ENCODE measurements at regions not wholly inside any gene's neighbourhood (a gene's known extent, or its start where the extent isn't known, plus 50 kb on each side); places are given as distances from the start of the nearest gene placed in this dataset.

DNA sequence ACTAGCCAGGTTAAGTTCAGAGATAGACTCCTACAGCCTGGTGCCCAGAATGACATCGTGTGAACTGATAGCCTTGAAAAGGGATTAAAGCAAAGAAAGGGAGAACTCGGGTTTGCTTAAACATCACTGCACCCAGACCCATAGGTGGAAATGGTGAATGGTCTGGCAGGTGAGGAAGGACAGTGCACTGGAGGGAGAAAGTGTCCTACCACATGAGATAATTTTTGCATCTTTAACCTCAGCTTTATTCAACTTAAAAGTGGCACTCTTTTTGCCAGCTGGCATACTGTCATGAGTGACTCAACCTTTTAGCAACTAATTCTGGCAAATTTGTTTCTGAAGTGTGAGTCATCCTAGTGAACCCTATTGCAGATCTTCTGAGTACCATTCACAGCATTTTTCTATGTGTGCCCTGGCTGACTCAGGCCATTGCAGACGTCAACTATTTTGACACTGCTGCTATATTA, 53.0 kb upstream of the DAPP1 start:
- no peak overlapping the region for H3K4me3 ChIP-seq (ENCODE audit: low read length)
- H3K27ac ChIP-seq (ENCODE audit: low read length), result no peak overlapping the region
- WGBS (ENCODE audit: insufficient coverage, low lambda C conversion rate), result no CpG with 5 or more reads among the region's 3 CpGs
- H3K9me3 ChIP-seq (ENCODE audit: control insufficient read depth, low read depth, low read length), result no peaks in the 10 kb centered on the region
- no peaks in the 10 kb centered on the region for H3K36me3 ChIP-seq (ENCODE audit: control insufficient read depth, insufficient read depth, low read length)
- no peaks in the 10 kb centered on the region for H3K4me1 ChIP-seq (ENCODE audit: control insufficient read depth, insufficient read depth, low read length)
- no peak for DNase-seq
- no peaks in the 10 kb centered on the region for H3K27me3 ChIP-seq (ENCODE audit: control insufficient read depth, insufficient read depth, low read length)

DNA sequence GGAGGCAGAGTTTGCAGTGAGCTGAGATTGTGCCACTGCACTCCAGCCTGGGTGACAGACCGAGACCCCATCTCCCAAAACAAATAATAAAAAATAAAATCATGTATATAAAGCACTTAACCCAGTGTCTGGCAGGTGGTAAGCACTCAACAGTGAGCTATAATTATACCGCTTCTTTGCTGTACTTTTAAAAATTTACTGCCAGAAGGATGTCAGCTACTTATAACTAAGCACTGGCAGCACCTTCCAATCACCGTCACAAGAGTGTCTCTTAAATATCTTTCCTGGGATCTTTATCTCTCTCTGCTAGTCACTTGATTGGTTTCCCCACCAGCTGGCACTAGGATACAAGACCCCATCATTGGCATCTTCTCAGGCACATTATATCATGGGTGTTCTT, 53.9 kb upstream of the DAPP1 start:
- Histone ChIP-seq H3K27ac (ENCODE audit: low read length) (no peak overlapping the region), H3K4me3 (ENCODE audit: low read length) (no peak overlapping the region), H3K36me3 (ENCODE audit: control insufficient read depth, insufficient read depth, low read length) (no peaks in the 10 kb centered on the region), H3K27me3 (ENCODE audit: control insufficient read depth, insufficient read depth, low read length) (no peaks in the 10 kb centered on the region), H3K9me3 (ENCODE audit: control insufficient read depth, low read depth, low read length) (no peaks in the 10 kb centered on the region), H3K4me1 (ENCODE audit: control insufficient read depth, insufficient read depth, low read length) (no peaks in the 10 kb centered on the region)
- DNase-seq, result no peak
- WGBS (ENCODE audit: insufficient coverage, low lambda C conversion rate), result no CpG with 5 or more reads among the region's 3 CpGs

DNA sequence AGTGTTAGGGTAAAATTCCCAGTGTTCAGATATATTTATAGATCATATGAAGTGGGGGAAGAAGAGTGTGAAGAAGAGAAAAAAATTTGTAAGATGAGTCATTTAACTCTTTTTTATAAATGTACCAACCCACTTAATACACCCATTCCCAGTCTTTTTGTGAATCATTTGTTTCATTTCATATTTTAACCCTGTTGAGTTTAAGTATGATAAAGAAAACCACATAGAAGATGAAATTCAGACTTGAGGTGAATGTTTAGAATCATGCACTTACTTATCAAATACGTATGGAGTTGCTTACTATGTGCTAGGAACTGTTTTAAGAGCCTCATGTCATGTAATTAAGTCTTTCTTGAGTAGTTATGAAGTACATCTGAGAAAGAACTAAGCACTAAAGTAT, 56.6 kb upstream of the DAPP1 start:
- DNase-seq, result no peak

DNA sequence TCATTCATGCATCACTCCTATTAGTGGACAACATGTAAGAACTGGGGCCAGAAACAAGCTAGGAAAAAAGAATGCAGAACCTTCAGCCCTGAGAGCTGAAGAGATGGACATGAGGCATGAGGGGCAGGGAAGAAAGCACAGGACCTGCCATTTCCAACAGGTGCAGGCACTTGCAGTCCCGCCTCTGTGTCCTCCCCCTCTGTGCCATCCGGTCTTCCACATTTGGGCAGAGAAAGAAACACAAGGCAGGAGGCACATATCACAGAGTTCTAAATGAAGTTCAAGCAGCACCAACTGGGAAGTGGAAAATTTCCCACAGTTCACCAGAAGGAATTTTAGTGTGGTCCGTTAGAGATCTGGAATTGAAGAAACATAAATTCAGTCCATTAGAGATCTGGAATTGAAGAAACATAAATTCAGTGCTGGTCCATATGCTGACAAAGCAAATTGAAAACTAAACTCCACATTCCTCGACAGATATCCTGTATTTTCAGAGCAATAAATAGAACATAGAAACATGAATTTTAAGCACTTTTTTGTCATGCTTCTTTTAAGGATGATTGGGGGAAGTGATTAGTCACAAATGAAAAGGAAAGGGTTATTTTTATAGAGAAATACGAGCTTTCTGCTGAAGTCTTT, 57.2 kb upstream of the DAPP1 start:
- Histone ChIP-seq H3K4me3 (ENCODE audit: low read length) (no peak overlapping the region), H3K9me3 (ENCODE audit: control insufficient read depth, low read depth, low read length) (no peaks in the 10 kb centered on the region), H3K36me3 (ENCODE audit: control insufficient read depth, insufficient read depth, low read length) (no peaks in the 10 kb centered on the region), H3K27me3 (ENCODE audit: control insufficient read depth, insufficient read depth, low read length) (no peaks in the 10 kb centered on the region), H3K4me1 (ENCODE audit: control insufficient read depth, insufficient read depth, low read length) (no peaks in the 10 kb centered on the region), H3K27ac (ENCODE audit: low read length) (no peak overlapping the region)
- DNase-seq, result no peak
- 70% methylated on average over 3 of the region's 5 CpGs for WGBS (ENCODE audit: insufficient coverage, low lambda C conversion rate)

More for the DNA sequence above, 56.6 kb upstream of the DAPP1 start:
- WGBS (ENCODE audit: insufficient coverage, low lambda C conversion rate), result no CpG with 5 or more reads among the region's 1 CpG
- no peaks in the 10 kb centered on the region for H3K27me3 ChIP-seq (ENCODE audit: control insufficient read depth, insufficient read depth, low read length)
- H3K4me1 ChIP-seq (ENCODE audit: control insufficient read depth, insufficient read depth, low read length), result no peaks in the 10 kb centered on the region
- no peak overlapping the region for H3K4me3 ChIP-seq (ENCODE audit: low read length)
- H3K27ac ChIP-seq (ENCODE audit: low read length), result no peak overlapping the region
- no peaks in the 10 kb centered on the region for H3K9me3 ChIP-seq (ENCODE audit: control insufficient read depth, low read depth, low read length)
- H3K36me3 ChIP-seq (ENCODE audit: control insufficient read depth, insufficient read depth, low read length), result no peaks in the 10 kb centered on the region

DNA sequence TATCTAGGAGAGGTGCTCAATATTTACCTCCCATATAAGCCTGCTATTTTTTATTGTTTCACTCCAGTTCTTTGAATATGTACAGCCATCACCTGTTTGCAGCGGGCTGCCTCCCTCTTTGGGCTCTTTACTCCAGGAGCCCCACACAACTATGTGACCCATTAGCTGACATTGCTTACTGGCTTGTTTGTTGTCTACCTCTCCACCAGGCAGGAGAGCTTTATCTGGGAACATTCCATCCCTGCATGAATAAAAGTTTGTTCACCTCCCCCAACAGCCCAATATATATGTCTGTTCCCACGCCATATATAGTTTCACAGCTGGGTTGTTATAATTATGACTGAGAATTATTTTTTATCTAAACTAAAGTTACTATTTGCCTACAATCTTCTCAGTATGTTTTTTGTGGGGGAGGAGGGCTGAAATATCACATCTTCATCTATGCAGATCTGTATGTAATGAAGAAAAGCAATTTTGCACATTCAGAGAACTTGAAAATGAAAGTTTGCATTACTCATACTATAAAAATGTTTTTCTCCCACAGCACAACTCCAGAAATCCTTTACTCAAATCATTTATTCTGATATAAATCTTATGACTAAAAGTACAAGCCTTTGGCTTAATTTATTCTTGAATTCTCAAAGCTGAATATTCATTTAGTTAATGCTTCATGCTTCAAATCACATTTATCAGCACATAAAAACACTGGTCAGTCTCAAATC, 61.2 kb upstream of the DAPP1 start:
- Histone ChIP-seq H3K27ac (ENCODE audit: low read length) (no peak overlapping the region), H3K4me1 (ENCODE audit: control insufficient read depth, insufficient read depth, low read length) (no peaks in the 10 kb centered on the region), H3K9me3 (ENCODE audit: control insufficient read depth, low read depth, low read length) (no peaks in the 10 kb centered on the region), H3K36me3 (ENCODE audit: control insufficient read depth, insufficient read depth, low read length) (no peaks in the 10 kb centered on the region), H3K27me3 (ENCODE audit: control insufficient read depth, insufficient read depth, low read length) (no peaks in the 10 kb centered on the region), H3K4me3 (ENCODE audit: low read length) (no peak overlapping the region)
- DNase-seq, result no peak
- no CpG with 5 or more reads among the region's 2 CpGs for WGBS (ENCODE audit: insufficient coverage, low lambda C conversion rate)

DNA sequence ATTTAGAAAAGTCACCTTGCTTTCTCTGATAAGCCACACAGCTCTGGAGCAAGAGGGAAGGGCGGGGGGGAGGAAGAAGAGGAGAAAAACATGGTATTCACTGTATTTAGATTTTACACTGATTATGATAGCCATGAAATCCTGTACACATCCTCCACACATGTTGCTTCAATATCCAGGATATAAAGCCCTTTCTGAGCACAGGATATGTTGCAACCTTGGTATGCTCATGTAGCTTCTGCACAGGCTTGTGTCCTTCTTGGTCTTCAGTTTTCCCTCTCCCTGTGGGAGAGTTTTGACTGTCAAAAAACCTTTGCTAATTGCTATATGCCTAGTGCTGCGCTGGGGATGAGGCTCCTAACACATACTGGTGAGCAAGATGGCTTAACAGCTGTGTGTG, 61.9 kb upstream of the DAPP1 start:
- Histone ChIP-seq H3K4me1 (ENCODE audit: control insufficient read depth, insufficient read depth, low read length) (no peaks in the 10 kb centered on the region), H3K27ac (ENCODE audit: low read length) (no peak overlapping the region), H3K36me3 (ENCODE audit: control insufficient read depth, insufficient read depth, low read length) (no peaks in the 10 kb centered on the region), H3K27me3 (ENCODE audit: control insufficient read depth, insufficient read depth, low read length) (no peaks in the 10 kb centered on the region), H3K4me3 (ENCODE audit: low read length) (no peak overlapping the region), H3K9me3 (ENCODE audit: control insufficient read depth, low read depth, low read length) (no peaks in the 10 kb centered on the region)
- no CpG with 5 or more reads among the region's 2 CpGs for WGBS (ENCODE audit: insufficient coverage, low lambda C conversion rate)
- no peak for DNase-seq

DNA sequence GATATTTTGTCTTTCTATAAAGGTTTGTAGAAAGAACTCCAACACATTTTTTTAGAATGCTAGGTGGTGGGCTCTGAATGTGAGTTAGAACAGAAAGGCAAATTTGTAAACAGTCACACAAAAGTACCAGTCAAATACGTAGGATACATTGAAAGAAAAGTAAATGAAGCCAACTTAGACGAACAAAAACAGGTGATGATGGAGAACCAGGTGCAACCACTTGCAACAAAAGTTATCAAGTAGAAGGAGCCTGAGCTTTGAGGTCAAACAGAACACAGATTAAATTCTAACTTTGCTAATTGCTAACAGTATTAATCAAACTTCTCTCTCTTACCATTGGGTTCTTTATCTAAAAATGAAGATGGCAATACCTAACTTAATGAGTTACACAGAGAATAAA, 62.7 kb upstream of the DAPP1 start:
- no peaks in the 10 kb centered on the region for H3K36me3 ChIP-seq (ENCODE audit: control insufficient read depth, insufficient read depth, low read length)
- WGBS (ENCODE audit: insufficient coverage, low lambda C conversion rate), result 100% methylated on average over 1 of the region's 2 CpGs
- H3K27me3 ChIP-seq (ENCODE audit: control insufficient read depth, insufficient read depth, low read length), result no peaks in the 10 kb centered on the region
- no peak overlapping the region for H3K27ac ChIP-seq (ENCODE audit: low read length)
- H3K4me3 ChIP-seq (ENCODE audit: low read length), result no peak overlapping the region
- H3K9me3 ChIP-seq (ENCODE audit: control insufficient read depth, low read depth, low read length), result no peaks in the 10 kb centered on the region
- no peaks in the 10 kb centered on the region for H3K4me1 ChIP-seq (ENCODE audit: control insufficient read depth, insufficient read depth, low read length)
- no peak for DNase-seq

DNA sequence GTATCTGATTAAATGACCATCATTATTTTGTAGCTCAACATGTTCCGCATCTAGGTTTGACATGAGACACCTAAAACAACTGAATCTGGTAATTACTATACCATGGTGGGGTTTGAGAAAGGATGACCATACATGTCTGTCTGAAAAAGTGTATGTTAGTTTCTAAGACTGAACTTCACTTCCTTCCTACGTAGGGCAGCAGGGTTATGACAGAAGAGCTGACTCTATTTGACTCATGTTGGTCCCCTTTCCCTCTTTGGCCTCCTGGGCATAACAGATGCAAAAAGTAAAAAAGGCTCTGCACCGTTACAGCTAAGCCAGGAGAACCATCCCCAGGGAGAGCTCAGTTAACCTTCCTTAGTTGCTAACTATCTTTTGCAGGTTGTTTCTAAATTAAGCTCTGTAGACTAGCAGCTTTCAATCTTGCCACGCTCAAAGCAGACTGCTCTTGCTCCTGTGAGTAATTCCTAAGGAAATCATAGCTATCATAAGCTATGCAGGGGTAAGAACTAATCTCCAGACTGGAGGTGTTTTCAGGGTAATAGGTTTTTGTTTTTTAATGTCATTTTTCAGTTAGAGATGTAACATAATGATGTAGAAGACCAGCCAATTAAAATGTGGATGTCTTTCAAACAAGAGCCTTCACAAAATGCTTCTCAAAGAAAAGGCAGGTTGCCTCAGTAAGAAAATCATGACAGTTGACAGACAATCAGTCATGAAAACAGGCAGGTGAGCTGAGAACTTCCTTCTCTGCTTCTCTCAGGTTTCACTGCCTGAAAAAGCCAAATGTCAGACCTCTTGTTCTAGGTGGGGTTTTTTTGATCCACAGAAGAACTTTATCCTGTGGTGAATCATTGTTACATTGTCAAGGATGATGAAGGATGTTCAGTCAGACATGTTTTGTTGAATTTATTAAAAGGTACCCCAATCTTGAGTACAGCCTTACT, 66.9 kb upstream of the DAPP1 start:
- Histone ChIP-seq H3K4me1 (ENCODE audit: control insufficient read depth, insufficient read depth, low read length) (no peaks in the 10 kb centered on the region), H3K27me3 (ENCODE audit: control insufficient read depth, insufficient read depth, low read length) (no peaks in the 10 kb centered on the region), H3K4me3 (ENCODE audit: low read length) (no peak overlapping the region), H3K36me3 (ENCODE audit: control insufficient read depth, insufficient read depth, low read length) (no peaks in the 10 kb centered on the region), H3K9me3 (ENCODE audit: control insufficient read depth, low read depth, low read length) (no peaks in the 10 kb centered on the region), H3K27ac (ENCODE audit: low read length) (no peak overlapping the region)
- DNase-seq, result no peak
- WGBS (ENCODE audit: insufficient coverage, low lambda C conversion rate), result no CpG with 5 or more reads among the region's 4 CpGs

DNA sequence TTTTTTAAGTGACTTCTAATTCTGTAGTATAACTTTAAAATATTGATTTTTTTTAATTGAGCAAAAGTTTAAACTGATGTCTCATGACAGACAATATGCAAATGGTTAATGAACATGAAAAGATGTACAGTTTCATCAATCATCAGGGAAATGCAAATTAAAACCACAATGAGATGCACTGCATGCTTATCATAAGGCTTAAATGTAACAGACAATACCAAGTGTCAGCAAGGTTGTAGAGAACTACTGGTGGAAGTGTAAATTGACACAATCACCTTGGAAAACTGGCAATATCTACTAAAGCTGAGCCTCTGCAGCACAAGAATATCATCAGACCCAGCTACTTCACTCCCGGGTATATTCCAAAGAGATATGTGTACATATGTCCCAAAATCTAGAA, 70.2 kb upstream of the DAPP1 start:
- no peak for DNase-seq
- no peak overlapping the region for H3K4me3 ChIP-seq (ENCODE audit: low read length)
- no peaks in the 10 kb centered on the region for H3K27me3 ChIP-seq (ENCODE audit: control insufficient read depth, insufficient read depth, low read length)
- H3K36me3 ChIP-seq (ENCODE audit: control insufficient read depth, insufficient read depth, low read length), result no peaks in the 10 kb centered on the region
- H3K4me1 ChIP-seq (ENCODE audit: control insufficient read depth, insufficient read depth, low read length), result no peaks in the 10 kb centered on the region
- 100% methylated on average over 1 of the region's 1 CpG for WGBS (ENCODE audit: insufficient coverage, low lambda C conversion rate)
- H3K27ac ChIP-seq (ENCODE audit: low read length), result no peak overlapping the region
- H3K9me3 ChIP-seq (ENCODE audit: control insufficient read depth, low read depth, low read length), result no peaks in the 10 kb centered on the region

DNA sequence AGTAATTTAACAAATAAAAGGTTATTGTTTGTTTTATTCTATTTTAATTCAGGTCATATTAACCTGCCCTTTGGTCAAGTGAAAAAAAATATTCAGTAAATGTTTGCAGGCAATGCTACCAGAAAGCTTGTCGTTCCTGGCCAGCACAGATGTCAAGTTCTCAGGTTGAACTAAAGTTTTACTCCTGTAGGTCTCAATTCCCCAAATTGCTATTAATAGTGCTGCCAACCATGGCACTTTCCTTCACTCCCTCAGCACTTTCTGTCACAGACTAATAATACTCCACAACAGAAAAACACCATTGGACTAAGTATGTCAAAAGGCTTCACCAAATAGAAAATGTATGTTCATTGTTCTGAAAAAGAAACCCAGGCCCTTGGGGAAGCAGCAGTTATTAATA, 79.2 kb upstream of the C4orf54 start:
- Histone ChIP-seq H3K36me3 (ENCODE audit: control insufficient read depth, insufficient read depth, low read length) (no peaks in the 10 kb centered on the region), H3K27me3 (ENCODE audit: control insufficient read depth, insufficient read depth, low read length) (no peaks in the 10 kb centered on the region), H3K27ac (ENCODE audit: low read length) (no peak overlapping the region), H3K9me3 (ENCODE audit: control insufficient read depth, low read depth, low read length) (no peaks in the 10 kb centered on the region), H3K4me1 (ENCODE audit: control insufficient read depth, insufficient read depth, low read length) (no peaks in the 10 kb centered on the region), H3K4me3 (ENCODE audit: low read length) (no peak overlapping the region)
- DNase-seq, result no peak
- WGBS (ENCODE audit: insufficient coverage, low lambda C conversion rate), result 57% methylated on average over 1 of the region's 1 CpG
